ENCODE measurements at regions not wholly inside any gene's neighbourhood (a gene's known extent, or its start where the extent isn't known, plus 50 kb on each side); places are given as distances from the start of the nearest gene placed in this dataset.

DNA sequence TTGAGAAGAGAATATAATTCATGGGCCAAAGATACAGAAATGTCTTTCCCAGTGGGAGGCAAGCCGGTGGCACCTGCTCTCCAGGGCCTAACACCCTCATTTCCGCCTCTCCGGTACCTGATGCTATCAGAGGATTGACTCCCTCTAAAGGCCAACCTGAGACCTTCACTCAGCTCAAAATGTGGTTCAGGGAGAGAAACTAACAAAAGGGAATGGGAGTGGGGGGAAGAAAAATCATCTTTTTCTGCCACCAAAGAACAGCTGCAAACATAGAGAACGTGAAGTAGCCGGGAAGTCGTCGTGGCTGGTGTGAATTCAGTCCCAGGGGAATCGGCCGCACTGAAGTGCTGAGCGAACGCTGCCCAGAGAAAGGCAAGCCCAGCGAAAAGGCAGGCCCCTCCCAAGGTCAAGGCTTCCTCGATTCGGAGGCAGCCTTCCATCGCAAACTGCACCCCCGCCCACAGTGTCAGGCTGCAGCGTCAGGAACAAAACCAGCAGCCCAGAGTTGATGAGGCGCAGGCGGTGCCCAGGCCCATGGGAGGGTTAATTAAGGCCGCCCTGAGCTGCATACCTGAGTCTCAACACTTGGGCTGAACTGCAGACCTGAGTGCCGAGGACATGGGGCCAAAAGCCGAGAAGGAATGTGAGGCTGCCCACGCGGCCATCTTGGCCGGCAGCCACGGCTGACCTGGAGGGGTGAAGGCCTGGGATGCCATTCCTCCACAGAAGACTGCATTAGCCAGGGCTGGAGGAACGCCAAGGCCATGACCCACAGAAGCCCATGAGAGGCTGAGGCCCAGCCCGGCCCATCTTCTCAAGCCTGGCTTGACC is 160.2 kb downstream of the PSMG1 start:
- peak; percentile 52 for DNase-seq (ENCODE audit: low read depth, low spot score)

DNA sequence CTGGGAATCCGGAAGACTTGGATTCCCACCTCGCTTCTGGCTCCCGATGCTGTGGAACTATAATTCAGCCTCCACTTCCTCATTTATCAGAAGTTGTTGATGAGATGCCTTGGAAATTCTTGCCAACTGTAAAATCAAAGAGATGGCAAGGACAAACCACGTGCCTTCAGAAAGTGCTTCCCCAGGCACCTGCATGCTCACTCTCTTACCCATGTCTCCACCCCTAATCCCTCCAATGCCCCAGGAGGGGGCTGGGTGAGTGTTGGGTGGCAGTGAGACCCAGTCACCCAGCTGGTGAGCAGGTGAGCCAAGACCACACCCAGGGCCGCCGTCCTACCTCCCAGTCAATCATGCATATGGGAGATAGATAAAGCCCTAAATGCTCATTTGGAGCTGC is 160.8 kb downstream of the PSMG1 start:
- DNase-seq (ENCODE audit: low read depth, low spot score): no peak

DNA sequence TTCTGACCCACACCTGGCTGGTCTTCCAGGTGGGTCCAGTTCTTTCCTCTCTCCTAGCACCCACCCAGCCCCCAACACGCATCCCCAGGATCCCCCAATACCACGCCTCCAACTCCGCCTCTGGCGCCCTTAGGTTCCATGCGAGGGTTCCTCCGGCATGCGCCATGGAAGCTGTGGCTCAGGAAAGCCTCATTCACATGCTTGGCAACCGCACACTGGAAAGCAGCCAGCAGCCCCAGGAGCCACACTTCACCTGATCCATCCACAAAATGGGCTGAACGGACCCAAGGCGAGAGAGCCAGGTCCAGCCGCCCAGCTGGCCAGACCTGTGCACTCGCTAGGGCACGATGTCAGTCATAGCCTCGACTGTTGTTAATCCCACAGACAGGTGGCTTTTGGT is 161.2 kb downstream of the PSMG1 start:
- DNase-seq (ENCODE audit: low read depth, low spot score): no peak

DNA sequence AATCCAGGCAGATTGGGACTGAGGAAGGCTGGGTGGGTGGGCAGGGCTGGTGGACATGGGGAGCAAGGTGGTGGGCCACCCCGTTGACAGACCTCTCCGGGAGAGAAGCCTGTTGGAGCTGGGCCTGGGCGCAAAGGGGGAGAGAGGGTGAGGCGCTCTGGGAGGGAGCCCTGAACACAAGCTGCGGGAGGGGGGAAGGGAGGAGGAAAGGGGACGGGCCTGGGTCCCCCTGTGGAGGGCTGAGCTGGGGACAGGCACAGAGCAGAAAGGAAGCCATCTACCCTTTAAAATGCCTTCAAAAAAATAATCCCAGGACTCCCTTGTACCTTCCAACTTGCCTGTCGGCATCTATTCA is 161.8 kb downstream of the PSMG1 start:
- DNase-seq (ENCODE audit: low read depth, low spot score): no peak

DNA sequence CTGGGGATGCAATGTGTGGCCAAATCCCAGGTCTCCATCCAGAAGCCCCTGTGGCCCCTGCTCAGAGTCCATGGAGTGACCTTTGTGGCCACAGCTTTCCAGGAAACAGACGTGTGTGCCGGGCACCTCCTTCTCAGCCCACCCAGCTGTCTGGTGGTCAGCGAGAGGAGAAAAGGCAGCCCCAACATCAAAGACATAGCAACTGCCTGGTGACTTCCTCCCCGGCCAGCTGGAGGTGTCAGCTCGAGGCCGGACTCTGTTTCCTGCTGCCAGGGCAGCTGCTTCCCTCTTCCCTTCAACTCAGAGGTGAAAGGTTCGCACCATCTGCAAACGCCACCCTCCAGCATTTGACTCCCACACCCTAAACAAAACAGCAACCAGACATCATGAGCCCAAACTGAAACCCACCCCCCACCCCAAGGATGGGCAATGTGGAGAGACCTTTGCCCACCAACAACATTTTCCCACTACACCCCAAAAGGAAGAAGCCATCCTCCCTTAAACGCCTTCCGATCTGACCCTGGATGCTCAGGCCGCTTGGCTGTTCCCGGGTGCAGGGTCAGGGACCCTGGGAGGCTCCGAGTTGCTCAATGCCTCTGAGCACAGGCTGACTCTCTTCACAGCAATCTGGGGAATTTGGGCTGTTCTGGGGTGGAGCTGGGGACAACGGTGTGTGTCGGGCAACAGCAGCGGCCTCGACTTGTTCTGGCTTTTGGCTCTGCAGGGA is 162.3 kb downstream of the PSMG1 start:
- DNase-seq (ENCODE audit: low read depth, low spot score): peak; percentile 52

DNA sequence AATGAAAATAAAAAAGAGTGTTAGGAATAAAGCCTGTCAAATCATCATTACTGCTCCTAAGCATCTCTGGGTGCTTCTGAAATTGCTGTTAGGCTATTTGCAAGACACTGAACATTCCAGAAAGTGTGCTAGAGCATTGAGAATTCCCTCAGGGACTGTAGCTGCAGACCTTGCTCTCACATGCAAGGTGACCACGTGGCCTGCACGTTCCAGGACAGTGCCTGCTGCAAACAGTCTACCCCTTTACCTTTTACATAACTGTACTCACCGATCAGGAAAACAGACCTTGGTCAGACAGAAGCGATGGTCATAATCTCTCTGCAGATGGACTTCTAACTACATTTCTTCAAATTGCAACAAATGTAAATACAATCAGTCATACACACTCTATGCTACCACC is 164.5 kb downstream of the PSMG1 start:
- no peak for DNase-seq (ENCODE audit: low read depth, low spot score)

DNA sequence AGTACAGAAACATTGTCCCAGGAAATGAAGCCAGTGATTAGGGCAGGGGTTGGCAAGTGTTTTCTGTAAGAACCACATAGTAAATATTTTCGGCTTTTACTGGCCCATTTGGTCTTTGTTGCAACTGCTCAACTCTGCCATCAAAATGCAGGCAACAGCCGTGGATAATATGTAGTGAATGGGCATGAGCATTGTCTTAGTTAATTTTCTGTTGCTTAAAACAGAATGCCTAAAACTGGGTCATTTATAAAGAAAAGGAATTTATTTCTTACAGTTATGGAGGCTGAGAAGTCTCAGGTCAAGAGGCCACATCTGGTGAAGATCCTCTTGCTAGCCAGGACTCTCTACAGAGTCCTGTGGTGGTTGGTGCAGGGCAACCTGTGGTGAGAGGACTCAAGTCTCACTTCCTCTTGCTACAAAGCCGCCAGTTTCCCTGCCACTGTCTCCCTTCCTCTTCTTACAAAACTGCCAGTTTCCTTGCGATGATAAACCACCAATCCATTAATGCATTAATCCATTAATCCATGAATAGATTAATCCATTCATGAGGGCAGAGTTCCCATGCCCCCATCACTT is 166.4 kb downstream of the PSMG1 start:
- DNase-seq (ENCODE audit: low read depth, low spot score): no peak

DNA sequence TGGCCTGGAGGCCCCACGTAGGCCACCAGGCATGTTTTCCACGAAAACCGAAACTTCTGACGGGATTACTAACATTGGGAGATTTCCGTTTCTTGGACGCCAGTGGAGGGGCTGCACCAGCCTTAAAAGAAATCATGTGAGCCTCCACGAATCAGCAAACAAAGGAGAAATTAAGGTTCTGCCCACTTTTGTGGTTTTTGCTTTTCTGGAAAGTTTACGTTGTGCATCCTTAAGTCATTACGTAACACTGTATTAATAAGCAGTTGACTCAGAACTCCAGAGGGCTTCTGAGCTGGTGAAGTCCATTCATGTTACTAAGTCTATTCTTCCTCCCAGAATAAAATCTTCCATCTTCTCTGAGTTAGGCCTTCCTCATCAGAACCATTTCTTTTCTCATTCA is 168.5 kb downstream of the PSMG1 start:
- no peak for DNase-seq (ENCODE audit: low read depth, low spot score)

DNA sequence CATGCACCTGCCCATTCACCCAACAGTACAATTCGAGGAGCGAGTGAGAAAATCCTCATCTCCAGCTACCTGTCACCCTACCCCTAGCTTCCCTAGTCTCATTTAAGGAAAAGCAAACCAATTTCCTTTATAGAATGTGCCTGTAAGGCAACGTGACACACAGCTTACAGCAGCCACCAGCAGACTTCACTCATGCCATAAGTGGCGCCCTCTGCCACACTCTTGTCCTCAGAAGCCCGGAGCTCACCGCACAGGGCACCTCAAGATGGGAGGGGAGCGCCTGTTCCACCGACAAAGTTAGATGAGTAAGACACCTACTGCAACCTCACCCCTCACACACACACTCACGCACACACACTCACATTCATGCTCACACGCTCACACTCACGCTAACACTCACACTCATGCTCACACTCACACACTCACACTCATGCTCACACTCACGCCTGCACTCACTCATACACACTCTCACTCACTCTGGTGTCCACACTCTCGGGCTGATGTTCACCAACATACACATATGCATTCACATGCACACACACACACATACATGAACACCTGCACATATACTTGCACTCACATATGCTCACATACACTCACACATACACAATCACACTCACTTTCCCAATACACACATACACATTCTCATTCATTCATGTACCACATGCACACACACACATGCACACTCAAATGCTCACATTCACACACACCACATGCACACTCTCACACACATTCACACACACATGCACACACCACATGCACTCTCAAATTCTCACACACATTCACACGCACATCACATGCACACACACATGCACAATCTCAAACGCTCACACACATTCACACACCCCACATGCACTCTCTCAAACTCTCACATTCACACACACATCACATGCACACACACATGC is 170.7 kb downstream of the PSMG1 start:
- no peak for DNase-seq (ENCODE audit: low read depth, low spot score)

DNA sequence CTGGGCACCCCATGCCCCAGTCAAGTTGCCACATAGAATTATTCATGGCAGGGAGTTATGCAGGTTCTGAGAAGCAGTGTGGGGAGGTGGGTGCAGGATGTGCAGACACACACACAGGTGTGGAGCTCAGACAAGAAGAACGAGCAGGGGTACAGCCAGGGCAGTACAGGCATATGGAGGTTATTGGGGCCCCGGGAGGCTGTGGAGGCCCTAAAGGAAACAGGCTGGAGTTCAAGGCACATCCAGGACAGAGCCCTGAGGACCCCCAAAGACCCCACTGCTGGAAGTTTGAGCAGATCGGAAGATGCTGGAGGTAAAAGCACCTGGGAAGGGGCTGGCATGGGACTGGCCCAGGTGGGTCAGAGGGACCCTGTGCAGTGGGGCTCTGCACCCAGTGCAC is 171.3 kb downstream of the PSMG1 start:
- DNase-seq (ENCODE audit: low read depth, low spot score): no peak

DNA sequence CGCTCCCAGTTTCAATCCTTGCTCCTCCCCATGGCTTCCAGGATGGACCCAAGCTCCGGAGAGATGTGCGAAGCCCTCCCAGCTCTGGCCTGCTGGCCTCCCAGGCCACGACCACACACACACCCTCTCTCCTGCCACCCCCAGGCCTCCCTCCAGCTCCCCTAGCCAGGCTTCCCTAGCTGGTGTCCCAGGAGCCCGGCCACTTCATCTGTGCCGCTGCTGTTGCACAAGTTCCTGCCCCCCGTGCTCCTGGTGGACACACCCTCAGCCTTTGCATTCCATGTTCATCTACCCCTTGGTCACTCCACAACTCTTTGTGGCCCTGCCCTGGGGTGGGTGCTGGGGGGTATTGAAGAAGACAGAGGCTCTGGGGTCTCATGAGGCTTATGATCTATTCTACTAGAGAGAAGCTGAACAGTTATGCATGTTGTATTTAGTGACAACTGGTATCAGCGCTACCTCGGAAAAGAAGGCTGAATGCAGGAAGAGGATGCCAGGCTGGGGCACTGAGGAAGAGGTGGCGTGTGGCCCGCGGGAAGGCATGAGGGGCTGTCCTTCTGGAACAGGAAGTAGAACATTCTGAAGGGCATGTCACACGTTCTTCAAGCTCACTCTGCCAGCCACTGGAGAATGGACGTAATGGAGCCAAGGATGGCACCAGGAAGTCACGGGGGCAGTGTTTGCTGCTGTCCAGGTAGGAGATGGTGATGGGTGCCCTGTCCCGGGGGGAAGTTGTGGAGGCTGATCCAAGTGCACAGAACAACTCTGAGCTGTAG is 172.4 kb downstream of the PSMG1 start:
- no peak for DNase-seq (ENCODE audit: low read depth, low spot score)

DNA sequence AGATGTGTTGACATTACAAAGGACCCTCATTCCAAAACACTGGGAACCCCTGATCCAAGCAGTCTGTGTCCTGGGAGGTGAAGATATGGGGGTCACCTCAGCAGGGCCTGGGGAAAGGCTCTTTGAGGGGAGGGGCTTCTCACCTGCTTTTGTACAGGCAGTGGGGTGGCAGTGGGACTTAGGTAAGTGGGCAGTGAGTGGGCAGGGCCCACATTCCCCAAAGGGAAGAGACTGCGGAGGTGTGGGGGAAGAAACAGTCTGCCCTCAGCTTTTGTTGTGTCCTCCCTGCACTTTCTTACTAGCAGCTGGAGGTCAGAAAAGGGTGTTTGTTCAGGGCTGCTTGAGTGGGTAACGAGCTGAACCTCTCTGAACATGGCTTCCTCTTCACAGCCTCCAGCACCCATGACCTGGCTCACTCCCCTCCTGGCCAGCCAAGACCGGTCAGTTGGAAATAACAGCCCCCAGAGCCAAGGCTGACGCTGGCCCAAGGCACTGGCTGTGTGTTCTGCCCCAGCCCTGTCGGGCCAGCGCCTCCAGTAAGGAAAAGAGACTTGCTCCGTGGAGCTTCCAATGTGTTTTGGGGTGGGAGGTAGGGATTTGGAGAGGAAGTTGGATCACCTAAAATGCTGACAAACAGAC is 173.5 kb downstream of the PSMG1 start:
- DNase-seq (ENCODE audit: low read depth, low spot score): no peak

DNA sequence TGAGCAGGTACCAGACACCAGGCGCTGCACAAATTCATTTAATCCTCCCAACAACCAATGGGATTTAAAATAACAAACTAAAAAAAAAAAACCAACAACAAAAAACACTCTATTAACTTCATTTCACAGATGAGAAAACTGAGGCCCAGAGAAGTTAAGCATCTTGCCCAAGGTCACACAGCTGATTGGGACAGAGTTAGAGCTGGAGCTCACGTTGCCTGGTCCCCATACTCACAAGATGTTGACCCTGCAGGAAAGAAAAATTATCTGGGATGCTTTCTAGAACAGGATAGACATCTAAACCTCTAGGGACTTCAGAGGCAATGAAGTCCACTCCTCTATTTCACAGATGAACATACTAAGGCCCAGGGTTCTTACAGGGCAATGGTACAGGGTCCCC is 175.3 kb downstream of the PSMG1 start:
- no peak for DNase-seq (ENCODE audit: low read depth, low spot score)

DNA sequence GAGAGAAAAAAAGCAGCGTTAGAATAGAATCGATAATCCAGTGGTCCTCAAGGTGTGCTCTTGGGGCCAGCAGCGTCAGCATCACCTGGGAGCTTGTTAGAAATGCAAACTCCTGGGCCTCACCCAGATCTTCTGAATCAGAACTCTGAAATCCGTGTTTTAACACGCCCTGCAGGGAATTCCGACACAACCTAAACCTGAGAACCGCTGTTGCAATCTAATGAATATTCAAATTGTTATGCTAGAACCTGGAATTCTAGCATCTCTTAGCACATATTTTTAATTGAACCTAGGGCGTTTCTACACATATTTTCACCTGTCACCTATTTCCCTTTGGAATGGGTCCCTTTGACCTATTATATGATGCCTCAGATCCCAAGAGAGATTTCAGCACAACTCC is 175.7 kb downstream of the PSMG1 start:
- DNase-seq (ENCODE audit: low read depth, low spot score): no peak

DNA sequence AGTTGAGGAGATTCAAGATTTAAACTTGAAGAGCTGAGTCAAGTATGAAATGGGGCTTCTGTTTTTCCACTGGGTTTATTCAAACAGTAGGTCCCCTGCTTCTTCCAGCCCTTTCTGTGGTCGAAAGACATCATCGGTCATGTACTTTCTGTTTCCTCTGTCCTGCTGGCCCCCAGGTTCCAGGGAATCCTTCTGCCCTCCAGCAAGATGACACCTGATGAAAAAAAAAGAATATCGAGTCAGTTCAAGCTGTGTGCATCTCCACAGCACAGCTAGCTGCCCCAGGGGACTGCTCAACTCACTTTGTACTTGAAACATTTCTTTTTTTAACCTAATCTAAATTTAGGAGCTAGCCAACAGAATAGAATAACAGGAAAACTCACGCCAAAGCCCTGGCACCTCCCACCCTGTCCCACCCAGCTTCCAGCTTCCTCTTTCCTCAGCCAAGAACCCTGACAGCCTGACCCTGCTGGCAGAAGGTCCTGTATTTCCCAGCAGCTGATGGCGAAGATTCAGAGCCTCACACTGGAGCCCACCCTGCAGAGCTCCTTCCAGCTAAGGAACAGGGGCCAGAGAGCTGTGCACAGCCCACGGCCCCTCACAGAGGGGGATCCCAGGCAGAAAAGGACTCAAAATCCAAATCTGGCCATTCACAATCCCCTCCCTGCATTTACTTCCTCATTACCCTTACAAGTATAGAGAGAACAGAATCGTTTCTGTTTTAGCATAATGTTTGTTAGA is 176.5 kb downstream of the PSMG1 start:
- DNase-seq (ENCODE audit: low read depth, low spot score): peak; percentile 44

DNA sequence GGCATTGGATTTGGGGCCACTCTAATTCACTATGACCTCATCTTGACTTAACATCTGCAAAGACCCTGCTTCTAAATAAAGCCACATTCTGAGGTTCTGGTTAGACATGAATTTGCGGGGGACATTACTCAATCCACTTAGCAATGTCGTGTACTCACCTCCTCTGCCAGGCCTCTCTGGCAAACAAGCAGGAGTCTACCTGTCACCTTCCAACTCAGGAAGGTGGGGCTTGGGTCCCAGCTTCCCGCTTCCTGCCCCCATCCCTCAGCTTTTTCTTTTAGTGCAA is 177.8 kb downstream of the PSMG1 start:
- no peak for DNase-seq (ENCODE audit: low read depth, low spot score)

DNA sequence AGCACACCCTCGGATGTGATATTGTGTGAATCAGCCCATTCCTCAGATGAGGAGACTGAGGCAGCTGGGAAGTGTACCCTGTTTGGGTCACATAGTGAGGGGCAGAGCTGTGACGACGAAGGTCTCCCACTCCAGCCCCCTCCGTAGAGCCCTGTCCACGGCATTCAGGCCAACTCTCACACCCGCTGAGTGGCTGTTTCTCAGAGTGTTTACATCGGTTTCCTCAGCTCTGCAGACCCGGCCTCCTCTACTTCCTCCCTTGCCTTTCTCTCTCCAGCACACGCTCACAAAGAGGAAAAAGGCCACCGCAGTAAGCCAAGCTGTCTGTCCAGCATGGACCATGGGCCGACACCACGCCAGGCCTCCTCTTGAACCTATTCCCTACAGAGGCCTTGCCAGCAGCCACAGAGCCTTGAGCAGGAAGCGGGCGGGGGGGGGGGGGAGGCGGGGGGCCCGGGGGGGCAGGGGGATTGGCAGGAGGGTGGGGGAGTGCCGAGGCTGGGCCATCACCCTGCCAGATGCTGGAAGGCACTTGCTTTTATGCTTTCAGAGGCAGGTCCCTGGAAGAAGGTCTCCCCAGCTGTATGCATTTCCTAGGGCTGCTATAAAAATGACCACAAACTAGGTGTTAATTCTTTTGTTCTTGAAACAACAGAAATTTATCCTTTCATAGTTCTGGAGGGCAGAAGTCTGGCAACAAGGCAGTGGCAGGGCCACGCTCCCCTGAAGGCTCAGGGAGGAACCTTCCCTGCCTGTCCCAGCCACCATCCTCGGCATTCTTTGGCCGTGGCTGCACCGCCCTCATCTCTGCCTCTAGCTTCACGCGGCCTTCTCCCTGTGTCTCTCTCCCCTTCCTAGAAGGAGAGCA is 178.4 kb downstream of the PSMG1 start:
- no peak for DNase-seq (ENCODE audit: low read depth, low spot score)

DNA sequence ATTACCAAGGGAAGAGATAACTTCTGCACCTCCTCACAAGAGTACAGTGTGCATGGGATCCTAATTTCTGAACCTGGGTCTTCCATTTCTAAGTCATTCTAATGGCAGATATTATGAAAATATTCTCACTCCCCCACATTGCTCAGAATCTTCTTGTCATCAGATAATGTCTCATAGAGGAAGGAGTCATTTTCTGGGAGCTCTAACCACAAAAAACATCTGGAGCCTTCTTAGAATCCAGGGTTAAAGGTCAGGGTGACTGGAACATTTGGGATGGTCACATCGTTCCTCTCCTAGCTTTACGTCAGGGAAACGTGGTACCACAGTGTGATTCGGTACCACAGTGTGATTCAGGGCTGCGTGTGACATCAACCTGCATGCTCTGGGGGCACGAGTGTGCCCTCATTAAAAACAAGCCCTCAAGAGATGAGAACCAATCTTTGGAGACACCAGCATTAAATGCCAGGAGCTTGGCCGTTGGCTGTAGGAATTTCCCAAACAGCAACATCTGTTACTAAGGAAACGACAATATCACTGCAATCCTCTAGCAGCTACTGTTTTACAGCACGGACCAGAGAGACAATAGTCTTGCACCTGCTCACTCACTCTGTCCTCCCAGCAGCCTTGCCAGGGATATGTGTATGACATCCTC is 179.1 kb downstream of the PSMG1 start:
- DNase-seq (ENCODE audit: low read depth, low spot score): no peak

DNA sequence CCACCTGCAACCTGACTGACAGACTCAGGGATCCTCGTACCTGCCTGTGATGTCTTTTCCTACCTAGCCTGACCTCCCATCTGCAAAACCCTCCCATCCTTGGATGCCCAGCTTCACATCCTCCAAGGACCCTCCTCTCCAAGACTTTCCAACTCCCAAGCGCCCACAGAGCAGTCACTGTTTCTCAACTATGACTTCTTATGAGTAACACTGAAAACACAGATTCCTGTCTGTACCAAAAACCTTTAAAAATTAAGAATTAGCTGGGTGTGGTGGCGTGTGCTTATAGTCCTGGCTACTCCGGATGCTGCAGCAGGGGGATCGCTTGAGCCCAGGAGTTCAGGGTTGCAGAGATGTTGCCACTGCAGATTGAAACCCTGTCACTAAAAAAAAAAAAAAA is 181.9 kb downstream of the PSMG1 start:
- DNase-seq (ENCODE audit: low read depth, low spot score): no peak
